ENCODE measurements at regions not wholly inside any gene's neighbourhood (a gene's known extent, or its start where the extent isn't known, plus 50 kb on each side); places are given as distances from the start of the nearest gene placed in this dataset.

DNA sequence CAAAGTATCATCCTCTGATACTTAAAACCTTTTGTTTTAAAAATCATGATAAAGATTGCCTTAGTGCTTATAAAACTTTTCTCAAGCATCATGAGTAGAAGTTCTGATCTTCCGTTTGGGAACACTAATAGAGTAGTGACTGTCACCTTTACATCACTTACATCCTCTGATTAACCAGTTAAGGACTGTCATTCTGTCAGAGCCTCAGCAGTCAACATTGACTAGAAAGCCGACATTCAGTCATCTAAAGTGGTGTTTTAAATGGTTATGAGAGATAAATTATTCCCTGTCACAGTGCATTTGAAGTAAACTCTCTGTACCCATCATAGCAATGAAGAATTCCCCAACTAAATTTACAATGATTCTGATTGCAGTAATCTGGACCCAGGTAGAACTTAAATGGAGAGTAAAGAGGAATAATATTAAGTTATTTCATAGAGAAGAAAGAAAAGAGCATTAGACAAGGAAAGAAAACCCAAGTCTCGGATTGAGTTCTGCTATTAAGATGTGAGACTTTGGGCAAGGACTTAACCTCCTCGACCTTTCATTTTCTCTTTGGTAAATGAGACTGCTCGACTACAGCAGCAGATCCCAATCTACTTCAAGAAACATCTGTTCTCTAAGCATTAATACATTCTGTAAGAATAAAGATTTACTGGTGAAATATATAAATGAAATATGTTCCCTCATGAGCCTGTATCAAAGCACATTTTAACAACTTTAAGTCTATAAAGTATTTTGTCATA is 563.9 kb upstream of the LMO3 start:
- TF ChIP-seq, protein P1, sequence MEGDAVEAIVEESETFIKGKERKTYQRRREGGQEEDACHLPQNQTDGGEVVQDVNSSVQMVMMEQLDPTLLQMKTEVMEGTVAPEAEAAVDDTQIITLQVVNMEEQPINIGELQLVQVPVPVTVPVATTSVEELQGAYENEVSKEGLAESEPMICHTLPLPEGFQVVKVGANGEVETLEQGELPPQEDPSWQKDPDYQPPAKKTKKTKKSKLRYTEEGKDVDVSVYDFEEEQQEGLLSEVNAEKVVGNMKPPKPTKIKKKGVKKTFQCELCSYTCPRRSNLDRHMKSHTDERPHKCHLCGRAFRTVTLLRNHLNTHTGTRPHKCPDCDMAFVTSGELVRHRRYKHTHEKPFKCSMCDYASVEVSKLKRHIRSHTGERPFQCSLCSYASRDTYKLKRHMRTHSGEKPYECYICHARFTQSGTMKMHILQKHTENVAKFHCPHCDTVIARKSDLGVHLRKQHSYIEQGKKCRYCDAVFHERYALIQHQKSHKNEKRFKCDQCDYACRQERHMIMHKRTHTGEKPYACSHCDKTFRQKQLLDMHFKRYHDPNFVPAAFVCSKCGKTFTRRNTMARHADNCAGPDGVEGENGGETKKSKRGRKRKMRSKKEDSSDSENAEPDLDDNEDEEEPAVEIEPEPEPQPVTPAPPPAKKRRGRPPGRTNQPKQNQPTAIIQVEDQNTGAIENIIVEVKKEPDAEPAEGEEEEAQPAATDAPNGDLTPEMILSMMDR (conservative IDR thresholded peaks at IDR 0.05): no peak
- Mint-ChIP-seq H3K9me3 (no peaks in the 10 kb centered on the region), H3K27me3 (no peaks in the 10 kb centered on the region), H3K4me1 (ENCODE audit: unreplicated experiment) (no peaks in the 10 kb centered on the region), H3K27ac (no peak overlapping the region), H3K4me3 (no peak overlapping the region), H3K36me3 (peaks cover 4% of the 10 kb centered on the region)
- DNase-seq (ENCODE audit: extremely low spot score, unreplicated experiment): no peak

DNA sequence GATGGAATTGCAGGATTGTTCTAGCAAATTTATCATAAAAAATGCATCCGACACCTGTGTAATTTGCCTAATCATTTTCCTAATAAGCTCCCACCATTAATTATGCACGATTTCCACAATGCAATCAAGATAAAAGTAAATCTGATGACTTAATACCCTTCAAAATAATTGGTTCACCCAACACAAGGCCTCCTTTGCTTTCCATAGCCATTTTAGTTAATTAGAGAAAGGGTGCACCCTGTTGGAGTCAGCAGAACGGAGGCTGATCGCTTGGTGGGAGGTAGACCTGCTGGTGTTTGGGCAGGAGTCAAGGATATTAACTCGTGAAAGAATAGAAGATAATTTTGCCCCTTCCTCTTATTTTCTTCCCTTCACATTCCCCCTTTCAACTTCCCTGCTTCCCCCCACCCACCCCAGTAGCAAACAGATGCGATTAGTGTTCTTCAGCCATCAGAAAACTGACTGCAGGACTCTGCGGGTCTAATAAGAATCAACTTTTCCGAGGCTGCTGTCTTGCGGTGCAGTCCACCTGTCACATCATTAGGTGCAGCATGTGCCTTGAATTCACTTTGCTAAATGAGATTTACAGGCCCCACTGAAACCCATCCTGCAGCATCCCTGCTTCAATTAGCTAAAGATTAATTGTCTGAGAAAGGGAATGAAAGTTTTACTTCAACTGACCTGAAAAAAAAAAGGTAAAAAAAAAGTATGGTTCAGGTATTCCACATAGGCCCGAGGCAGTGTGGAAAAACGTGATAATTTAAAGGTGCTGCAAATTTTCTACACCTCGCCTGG is 553.7 kb upstream of the LMO3 start:
- H3K9me3 Mint-ChIP-seq: no peaks in the 10 kb centered on the region
- DNase-seq (ENCODE audit: extremely low spot score, unreplicated experiment): no peak
- TF ChIP-seq, protein P1 (conservative IDR thresholded peaks at IDR 0.05): no peak
- no peak overlapping the region for H3K4me3 Mint-ChIP-seq
- H3K4me1 Mint-ChIP-seq (ENCODE audit: unreplicated experiment): no peaks in the 10 kb centered on the region
- H3K27ac Mint-ChIP-seq: no peak overlapping the region
- H3K36me3 Mint-ChIP-seq: no peaks in the 10 kb centered on the region
- no peaks in the 10 kb centered on the region for H3K27me3 Mint-ChIP-seq

DNA sequence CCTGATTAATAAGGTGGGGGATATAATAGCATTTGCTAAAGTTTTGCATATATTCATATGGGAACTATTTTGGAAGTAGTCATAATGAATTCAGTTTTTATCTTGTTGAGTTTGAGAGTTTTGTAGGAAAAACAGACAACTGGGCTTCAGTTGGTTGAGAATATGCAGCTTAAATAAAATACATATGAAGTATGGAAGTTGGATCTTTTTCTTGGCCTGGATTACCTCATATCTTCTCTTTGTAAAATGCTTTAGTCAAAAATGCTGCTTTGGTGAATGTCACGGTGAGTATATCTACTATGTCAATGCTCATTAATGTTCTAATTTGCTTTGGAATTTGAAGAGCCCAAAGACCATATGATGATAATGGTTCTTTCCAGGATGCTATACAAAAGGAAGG is 552.2 kb upstream of the LMO3 start:
- no peaks in the 10 kb centered on the region for H3K9me3 Mint-ChIP-seq
- TF ChIP-seq, protein P1 (conservative IDR thresholded peaks at IDR 0.05): no peak
- H3K27ac Mint-ChIP-seq: no peak overlapping the region
- no peak overlapping the region for H3K4me3 Mint-ChIP-seq
- H3K36me3 Mint-ChIP-seq: peaks cover 4% of the 10 kb centered on the region
- no peaks in the 10 kb centered on the region for H3K4me1 Mint-ChIP-seq (ENCODE audit: unreplicated experiment)
- H3K27me3 Mint-ChIP-seq: no peaks in the 10 kb centered on the region
- DNase-seq (ENCODE audit: extremely low spot score, unreplicated experiment): no peak

DNA sequence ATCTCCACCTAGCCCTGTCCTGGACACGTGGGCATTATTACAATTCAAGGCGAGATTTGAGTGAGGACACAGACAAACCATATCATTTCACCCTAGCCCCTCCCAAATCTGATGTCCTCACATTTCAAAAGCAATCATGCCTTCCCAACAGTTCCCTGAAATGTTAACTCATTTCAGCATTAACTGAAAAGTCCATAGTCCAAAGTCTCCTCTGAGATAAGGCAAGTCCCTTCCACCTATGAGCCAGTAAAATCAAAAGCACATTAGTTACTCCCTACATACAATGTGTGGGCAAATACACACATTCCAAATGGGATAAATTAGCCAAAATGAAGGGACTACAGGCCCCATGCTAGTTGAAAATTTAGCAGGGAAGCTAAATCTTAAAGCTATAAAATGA is 546.0 kb upstream of the LMO3 start:
- peaks cover 9% of the 10 kb centered on the region for H3K36me3 Mint-ChIP-seq
- no peak for DNase-seq (ENCODE audit: extremely low spot score, unreplicated experiment)
- no peaks in the 10 kb centered on the region for H3K4me1 Mint-ChIP-seq (ENCODE audit: unreplicated experiment)
- no peaks in the 10 kb centered on the region for H3K27me3 Mint-ChIP-seq
- TF ChIP-seq, protein P1 (conservative IDR thresholded peaks at IDR 0.05): no peak
- no peak overlapping the region for H3K27ac Mint-ChIP-seq
- peaks cover 4% of the 10 kb centered on the region for H3K9me3 Mint-ChIP-seq
- no peak overlapping the region for H3K4me3 Mint-ChIP-seq

DNA sequence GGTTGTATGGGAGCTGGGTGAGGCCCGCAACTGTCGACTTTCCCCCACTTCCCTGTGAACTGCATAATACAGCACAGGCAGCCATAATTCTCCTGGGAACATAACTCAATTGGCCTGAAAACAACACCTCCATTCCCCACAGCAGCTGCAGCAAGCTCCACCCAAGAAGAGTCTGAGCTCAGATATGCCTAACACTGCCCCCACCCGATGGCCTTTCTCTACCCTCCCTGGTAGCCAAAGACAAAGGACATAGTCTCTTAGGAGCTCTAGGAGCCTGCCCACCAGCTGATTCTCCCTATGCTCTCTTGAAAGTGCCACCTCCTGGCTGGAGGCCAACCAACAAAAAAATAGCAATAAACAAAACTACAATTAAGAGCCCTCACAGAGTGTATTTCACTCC is 542.7 kb upstream of the LMO3 start:
- Mint-ChIP-seq H3K9me3 (peaks cover 4% of the 10 kb centered on the region), H3K4me1 (ENCODE audit: unreplicated experiment) (no peaks in the 10 kb centered on the region), H3K27me3 (no peaks in the 10 kb centered on the region), H3K36me3 (peaks cover 5% of the 10 kb centered on the region), H3K27ac (no peak overlapping the region), H3K4me3 (no peak overlapping the region)
- DNase-seq (ENCODE audit: extremely low spot score, unreplicated experiment): no peak
- TF ChIP-seq, protein P1 (conservative IDR thresholded peaks at IDR 0.05): no peak
